ENCODE measurements at regions not wholly inside any gene's neighbourhood (a gene's known extent, or its start where the extent isn't known, plus 50 kb on each side); places are given as distances from the start of the nearest gene placed in this dataset.

DNA sequence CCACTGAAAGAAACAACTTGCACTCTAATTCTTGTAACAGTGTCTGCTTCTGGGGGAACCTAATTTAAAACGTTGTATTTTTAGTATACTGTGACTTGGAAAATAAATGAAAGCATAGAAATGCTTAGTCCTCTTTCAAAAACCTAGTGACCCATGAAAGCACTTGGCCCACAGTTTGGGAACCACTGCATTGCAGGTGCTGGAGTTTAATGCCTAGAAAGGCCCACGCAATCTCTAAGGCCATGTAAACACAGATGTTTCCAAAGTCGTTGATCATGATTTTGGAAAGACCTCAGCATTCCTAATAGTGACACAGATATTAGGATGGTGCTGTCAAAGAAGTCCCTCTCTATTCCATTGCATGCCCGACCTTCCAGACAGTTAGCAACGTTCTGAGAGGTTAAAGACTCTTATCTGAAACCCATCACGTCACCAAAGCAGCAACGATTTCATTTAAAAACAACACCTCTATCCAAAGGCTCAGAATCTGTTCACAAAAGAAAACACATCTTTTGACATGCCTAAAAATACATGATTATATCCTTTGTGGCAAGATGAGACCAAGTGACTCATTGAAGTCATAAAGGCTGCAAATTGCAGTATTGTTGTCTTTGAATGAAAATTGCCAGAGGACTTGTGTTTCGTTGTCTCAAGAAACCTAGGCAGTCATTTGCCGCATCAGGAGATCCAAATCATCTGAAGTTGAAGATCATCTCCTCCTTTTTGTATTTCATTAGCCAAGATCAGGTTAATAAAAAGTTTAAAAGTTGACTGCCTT is 328.0 kb upstream of the ZNF507 start:
- TF ChIP-seq POLR2A (IDR thresholded peaks at IDR 0.05; ENCODE audit: low read length) = no peak
- TF ChIP-seq GATA1 (IDR thresholded peaks at IDR 0.05; ENCODE audit: low read depth, low read length) = no peak
